HEK293T (cell line): ENCODE measurements at regions not wholly inside any gene's neighbourhood (a gene's known extent, or its start where the extent isn't known, plus 50 kb on each side); places are given as distances from the start of the nearest gene placed in this dataset.

Experiments
- ELF4 ChIP-seq: fragments of 450-650 bp; IDR thresholded peaks from 2 replicates; pipeline ENCODE4 v1.6.1; 2017; ENCODE audit warnings: antibody characterized with exemption
- FOXM1 ChIP-seq: fragments of 450-650 bp; IDR thresholded peaks from 2 replicates; pipeline ENCODE4 v1.6.1; 2017; ENCODE audit warnings: mild to moderate bottlenecking, borderline replicate concordance
- L3MBTL2 ChIP-seq: fragments of 450-650 bp; conservative IDR thresholded peaks from 2 replicates; pipeline ENCODE4 v1.6.1; 2016; ENCODE audit warnings: mild to moderate bottlenecking
- SUZ12 ChIP-seq: fragments of 450-650 bp; IDR thresholded peaks from 2 replicates; pipeline ENCODE4 v1.6.1; 2016; ENCODE audit warnings: mild to moderate bottlenecking
- ZNF384 ChIP-seq: fragments of 450-650 bp; IDR thresholded peaks from 2 replicates; pipeline ENCODE4 v1.6.1; 2016
- TF ChIP-seq, protein P1 (sequence below): fragments of 450-650 bp; IDR thresholded peaks from 2 replicates; pipeline ENCODE4 v1.6.1; 2016

DNA sequence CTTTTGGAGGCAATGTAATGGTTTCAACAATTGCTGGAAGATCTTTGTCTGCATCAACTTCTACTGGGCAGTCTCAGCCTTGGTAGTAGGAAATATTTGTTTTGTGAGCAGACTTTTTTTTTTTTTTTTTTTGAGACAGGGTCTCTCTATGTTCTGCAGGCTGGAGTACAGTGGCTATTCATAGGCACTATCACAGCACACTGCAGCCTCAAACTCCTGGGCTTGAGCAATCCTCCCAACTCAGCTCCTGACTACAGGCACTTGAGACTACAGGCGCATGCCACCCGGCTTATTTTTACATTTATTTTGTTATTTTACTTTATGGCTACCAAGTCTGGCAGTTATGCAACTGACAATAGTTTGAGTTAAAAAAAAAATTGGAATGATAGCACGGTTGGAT, 187.3 kb downstream of the SNX18 start:
- no peak for TF ChIP-seq SUZ12
- no peak for TF ChIP-seq FOXM1
- TF ChIP-seq ZNF384 = no peak
- no peak for TF ChIP-seq ELF4
- no peak for TF ChIP-seq L3MBTL2
- TF ChIP-seq, protein P1, sequence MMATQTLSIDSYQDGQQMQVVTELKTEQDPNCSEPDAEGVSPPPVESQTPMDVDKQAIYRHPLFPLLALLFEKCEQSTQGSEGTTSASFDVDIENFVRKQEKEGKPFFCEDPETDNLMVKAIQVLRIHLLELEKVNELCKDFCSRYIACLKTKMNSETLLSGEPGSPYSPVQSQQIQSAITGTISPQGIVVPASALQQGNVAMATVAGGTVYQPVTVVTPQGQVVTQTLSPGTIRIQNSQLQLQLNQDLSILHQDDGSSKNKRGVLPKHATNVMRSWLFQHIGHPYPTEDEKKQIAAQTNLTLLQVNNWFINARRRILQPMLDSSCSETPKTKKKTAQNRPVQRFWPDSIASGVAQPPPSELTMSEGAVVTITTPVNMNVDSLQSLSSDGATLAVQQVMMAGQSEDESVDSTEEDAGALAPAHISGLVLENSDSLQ = no peak
